Astrocyte (in vitro differentiated cells and primary cell): ENCODE measurements at regions not wholly inside any gene's neighbourhood (a gene's known extent, or its start where the extent isn't known, plus 50 kb on each side); places are given as distances from the start of the nearest gene placed in this dataset.

Experiments used
- DNase-seq: peaks from one replicate; pipeline ENCODE4 v3.0.0-alpha.2; 2010; ENCODE audit warnings: low read depth
- FAIRE-seq: peaks from 2 replicates; lab custom pipeline; 2011; peaks lifted over from hg19 to GRCh38; lab: Jason Lieb, UNC
- H2AFZ ChIP-seq: 2 replicates; pipeline ENCODE4 v1.6.0; 2012; ENCODE audit warnings: low read depth, low read length, inconsistent platforms
- H3K27ac ChIP-seq: 2 replicates; pipeline ENCODE4 v1.5.1; 2011; ENCODE audit warnings: low read depth, low read length, inconsistent platforms
- H3K27me3 ChIP-seq: 2 replicates; pipeline ENCODE4 v1.6.0; 2011; ENCODE audit warnings: low read length, inconsistent platforms; ENCODE audit not compliant: insufficient read depth
- H3K36me3 ChIP-seq: 2 replicates; pipeline ENCODE4 v1.5.1; 2011; ENCODE audit warnings: low read length, inconsistent platforms; ENCODE audit not compliant: insufficient read depth
- H3K4me1 ChIP-seq: 2 replicates; pipeline ENCODE4 v1.5.1; 2011; ENCODE audit warnings: low read length, inconsistent platforms; ENCODE audit not compliant: insufficient read depth
- H3K4me2 ChIP-seq: 2 replicates; pipeline ENCODE4 v1.6.0; 2012; ENCODE audit warnings: low read length, inconsistent platforms
- H3K4me3 ChIP-seq: 2 replicates; pipeline ENCODE4 v1.5.1; 2011; ENCODE audit warnings: low read depth, mild to moderate bottlenecking, low read length, inconsistent platforms; ENCODE audit not compliant: insufficient read depth
- H3K79me2 ChIP-seq: 2 replicates; pipeline ENCODE4 v1.6.0; 2012; ENCODE audit warnings: mild to moderate bottlenecking, low read length, inconsistent platforms; ENCODE audit not compliant: insufficient read depth
- H3K9ac ChIP-seq: 2 replicates; pipeline ENCODE4 v1.6.0; 2012; ENCODE audit warnings: mild to moderate bottlenecking, low read length, inconsistent platforms
- H3K9me3 ChIP-seq: 2 replicates; pipeline ENCODE4 v1.5.1; 2012; ENCODE audit warnings: low read depth, mild to moderate bottlenecking, low read length, inconsistent platforms; ENCODE audit not compliant: insufficient read depth
- H4K20me1 ChIP-seq: 2 replicates; pipeline ENCODE4 v1.6.0; 2012; ENCODE audit warnings: low read length, inconsistent platforms; ENCODE audit not compliant: insufficient read depth
- H3K27ac Mint-ChIP-seq: one replicate; pipeline ENCODE4 v1.8.0; 2021; ENCODE audit warnings: mild to moderate bottlenecking, mixed read lengths; ENCODE audit not compliant: unreplicated experiment
- H3K27me3 Mint-ChIP-seq: one replicate; pipeline ENCODE4 v1.8.0; 2021; ENCODE audit warnings: low read depth, mixed read lengths; ENCODE audit not compliant: unreplicated experiment
- H3K36me3 Mint-ChIP-seq: one replicate; pipeline ENCODE4 v1.8.0; 2021; ENCODE audit warnings: low read depth, mixed read lengths; ENCODE audit not compliant: unreplicated experiment
- H3K4me1 Mint-ChIP-seq: one replicate; pipeline ENCODE4 v1.8.0; 2021; ENCODE audit warnings: low read depth, mixed read lengths; ENCODE audit not compliant: unreplicated experiment
- H3K4me3 Mint-ChIP-seq: one replicate; pipeline ENCODE4 v1.8.0; 2021; ENCODE audit warnings: mild to moderate bottlenecking, moderate library complexity, mixed read lengths; ENCODE audit not compliant: unreplicated experiment
- H3K9me3 Mint-ChIP-seq: one replicate; pipeline ENCODE4 v1.8.0; 2021; ENCODE audit warnings: mild to moderate bottlenecking, mixed read lengths; ENCODE audit not compliant: unreplicated experiment
- EZH2 ChIP-seq: IDR thresholded peaks from 2 replicates; pipeline ENCODE4 v1.6.1; 2012; ENCODE audit warnings: mild to moderate bottlenecking, low read length, inconsistent platforms; ENCODE audit not compliant: insufficient read depth
- TF ChIP-seq, protein P1 (sequence below): IDR thresholded peaks from 2 replicates; pipeline ENCODE4 v1.5.1; 2011; ENCODE audit warnings: low read depth, mild to moderate bottlenecking, inconsistent platforms, low read length, moderate library complexity; ENCODE audit not compliant: insufficient read depth

DNA sequence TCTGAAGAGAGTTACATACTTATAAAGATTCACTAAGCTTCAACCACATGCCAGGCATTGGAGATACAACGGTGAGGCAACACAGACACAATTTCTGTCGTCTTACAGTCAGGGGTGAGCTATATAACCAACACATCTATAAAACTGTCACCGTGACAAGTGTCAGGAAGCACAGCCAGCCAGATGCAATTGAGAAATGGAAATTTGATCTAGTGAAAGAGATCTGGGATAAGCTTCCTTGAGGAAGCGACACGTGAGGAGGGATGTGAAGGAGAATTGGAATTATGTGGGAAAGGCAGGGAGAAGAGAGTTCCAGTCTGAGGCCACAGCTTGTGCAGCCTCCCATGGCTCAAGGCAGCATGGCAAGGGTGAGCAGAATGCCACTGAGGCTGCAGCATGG is 50.9 kb upstream of the ZNF354B start:
- Histone ChIP-seq H3K79me2 (no peaks in the 10 kb centered on the region), H3K4me2 (no peak overlapping the region), H3K27me3 (no peaks in the 10 kb centered on the region), H3K4me3 (no peak overlapping the region), H3K9me3 (peaks cover 9% of the 10 kb centered on the region), H3K36me3 (no peaks in the 10 kb centered on the region), H2AFZ (no peak overlapping the region), H3K27ac (no peak overlapping the region), H4K20me1 (no peaks in the 10 kb centered on the region), H3K4me1 (no peaks in the 10 kb centered on the region), H3K9ac (no peak overlapping the region)
- TF ChIP-seq, protein P1, sequence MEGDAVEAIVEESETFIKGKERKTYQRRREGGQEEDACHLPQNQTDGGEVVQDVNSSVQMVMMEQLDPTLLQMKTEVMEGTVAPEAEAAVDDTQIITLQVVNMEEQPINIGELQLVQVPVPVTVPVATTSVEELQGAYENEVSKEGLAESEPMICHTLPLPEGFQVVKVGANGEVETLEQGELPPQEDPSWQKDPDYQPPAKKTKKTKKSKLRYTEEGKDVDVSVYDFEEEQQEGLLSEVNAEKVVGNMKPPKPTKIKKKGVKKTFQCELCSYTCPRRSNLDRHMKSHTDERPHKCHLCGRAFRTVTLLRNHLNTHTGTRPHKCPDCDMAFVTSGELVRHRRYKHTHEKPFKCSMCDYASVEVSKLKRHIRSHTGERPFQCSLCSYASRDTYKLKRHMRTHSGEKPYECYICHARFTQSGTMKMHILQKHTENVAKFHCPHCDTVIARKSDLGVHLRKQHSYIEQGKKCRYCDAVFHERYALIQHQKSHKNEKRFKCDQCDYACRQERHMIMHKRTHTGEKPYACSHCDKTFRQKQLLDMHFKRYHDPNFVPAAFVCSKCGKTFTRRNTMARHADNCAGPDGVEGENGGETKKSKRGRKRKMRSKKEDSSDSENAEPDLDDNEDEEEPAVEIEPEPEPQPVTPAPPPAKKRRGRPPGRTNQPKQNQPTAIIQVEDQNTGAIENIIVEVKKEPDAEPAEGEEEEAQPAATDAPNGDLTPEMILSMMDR: no peak
- TF ChIP-seq EZH2: no peak
- Mint-ChIP-seq H3K27me3 (no peaks in the 10 kb centered on the region), H3K36me3 (no peaks in the 10 kb centered on the region), H3K4me1 (peaks cover 8% of the 10 kb centered on the region), H3K4me3 (no peak overlapping the region), H3K27ac (no peak overlapping the region), H3K9me3 (peaks cover 10% of the 10 kb centered on the region)
- no peak for DNase-seq
- no peak for FAIRE-seq

DNA sequence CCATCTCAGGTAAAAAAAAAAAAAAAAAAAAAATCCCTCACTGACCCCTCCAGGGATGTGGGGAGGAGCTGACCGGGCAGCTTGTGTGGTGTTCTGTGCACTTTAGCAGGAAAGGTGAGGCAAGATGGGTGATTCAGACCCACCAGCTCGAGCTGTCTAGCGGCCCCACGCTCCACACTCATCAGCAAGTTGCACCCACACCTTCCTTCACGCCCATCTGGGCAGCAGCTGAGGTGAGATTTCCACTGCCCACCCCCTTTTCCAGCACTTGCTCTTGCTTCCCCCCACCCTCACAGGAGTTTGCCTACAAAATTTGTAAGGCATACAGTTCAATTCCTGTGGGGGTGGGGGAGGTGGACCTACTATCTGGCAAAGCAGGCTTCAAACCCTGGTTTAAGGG is 58.7 kb upstream of the ZNF354B start:
- Histone ChIP-seq H3K4me1 (no peaks in the 10 kb centered on the region), H2AFZ (no peak overlapping the region), H3K27ac (no peak overlapping the region), H3K9me3 (no peaks in the 10 kb centered on the region), H3K27me3 (no peaks in the 10 kb centered on the region), H4K20me1 (no peaks in the 10 kb centered on the region), H3K4me3 (no peak overlapping the region), H3K79me2 (no peaks in the 10 kb centered on the region), H3K36me3 (no peaks in the 10 kb centered on the region), H3K9ac (no peak overlapping the region), H3K4me2 (no peak overlapping the region)
- no peaks in the 10 kb centered on the region for H3K4me1 Mint-ChIP-seq
- H3K4me3 Mint-ChIP-seq: no peak overlapping the region
- H3K9me3 Mint-ChIP-seq: peaks cover 18% of the 10 kb centered on the region
- peaks cover 5% of the 10 kb centered on the region for H3K27me3 Mint-ChIP-seq
- H3K36me3 Mint-ChIP-seq: peaks cover 3% of the 10 kb centered on the region
- no peak overlapping the region for H3K27ac Mint-ChIP-seq
- no peak for DNase-seq
- TF ChIP-seq EZH2: no peak
- TF ChIP-seq, protein P1: no peak
- no peak for FAIRE-seq

DNA sequence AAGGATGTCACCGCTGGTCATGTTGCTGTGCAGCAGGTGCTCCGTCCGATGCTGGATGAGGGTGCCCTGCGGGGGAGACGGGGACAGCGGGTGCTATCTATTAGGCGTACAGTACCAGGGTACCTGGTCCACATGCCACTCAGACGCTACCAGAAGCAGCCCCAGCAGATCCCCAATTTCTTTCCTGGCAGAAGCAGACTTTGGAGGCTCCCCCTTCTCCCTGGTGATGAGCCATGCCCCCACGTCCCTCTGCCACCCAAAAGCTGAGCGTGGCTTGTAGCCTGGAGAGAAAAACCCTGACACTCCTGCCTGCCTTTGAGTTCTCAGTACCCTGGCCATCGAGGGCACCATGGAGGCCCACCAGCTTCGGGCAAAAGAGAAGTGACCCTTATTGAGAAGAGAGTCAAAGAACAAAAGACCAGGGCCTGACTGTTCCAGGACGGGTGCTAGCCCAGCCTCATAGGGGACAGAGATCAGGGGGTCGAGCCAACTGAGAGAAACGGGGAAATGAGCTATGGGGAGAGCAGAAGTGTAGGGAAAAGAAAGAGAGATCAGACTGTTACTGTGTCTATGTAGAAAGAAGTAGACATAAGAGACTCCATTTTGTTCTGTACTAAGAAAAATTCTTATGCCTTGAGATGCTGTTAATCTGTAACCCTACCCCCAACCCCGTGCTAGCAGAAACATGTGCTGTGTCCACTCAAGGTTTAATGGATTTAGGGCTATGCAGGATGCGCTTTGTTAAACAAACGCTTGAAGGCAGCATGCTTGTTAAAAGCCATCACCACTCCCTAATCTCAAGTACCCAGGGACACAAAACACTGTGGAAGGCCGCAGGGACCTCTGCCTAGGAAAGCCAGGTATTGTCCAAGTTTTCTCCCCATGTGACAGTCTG is 62.0 kb upstream of the ZNF354B start:
- H3K4me3 ChIP-seq: no peak overlapping the region
- no peaks in the 10 kb centered on the region for H3K4me1 Mint-ChIP-seq
- no peak overlapping the region for H3K27ac ChIP-seq
- H3K9ac ChIP-seq: no peak overlapping the region
- H3K27me3 Mint-ChIP-seq: peaks cover 5% of the 10 kb centered on the region
- no peaks in the 10 kb centered on the region for H3K27me3 ChIP-seq
- peaks cover 12% of the 10 kb centered on the region for H3K9me3 Mint-ChIP-seq
- no peak overlapping the region for H3K4me2 ChIP-seq
- peaks cover 9% of the 10 kb centered on the region for H3K9me3 ChIP-seq
- TF ChIP-seq, protein P1: no peak
- TF ChIP-seq EZH2: no peak
- H3K27ac Mint-ChIP-seq: no peak overlapping the region
- no peaks in the 10 kb centered on the region for H4K20me1 ChIP-seq
- no peaks in the 10 kb centered on the region for H3K79me2 ChIP-seq
- peaks cover 3% of the 10 kb centered on the region for H3K36me3 Mint-ChIP-seq
- H3K4me3 Mint-ChIP-seq: no peak overlapping the region
- H3K36me3 ChIP-seq: no peaks in the 10 kb centered on the region
- no peak for DNase-seq
- FAIRE-seq: no peak
- H3K4me1 ChIP-seq: no peaks in the 10 kb centered on the region
- H2AFZ ChIP-seq: no peak overlapping the region
